Stimulated activated CD4-positive, alpha-beta T cell treated with anti-CD3 and anti-CD28 coated beads, Interleukin-4, amount 100 ng/mL, for 4 hours (primary cell): ENCODE measurements at regions not wholly inside any gene's neighbourhood (a gene's known extent, or its start where the extent isn't known, plus 50 kb on each side); places are given as distances from the start of the nearest gene placed in this dataset.

Experiments
- DNase-seq, 2 experiments: peaks; one replicate each; pipeline ENCODE4 v3.0.0-alpha.2; 2020

GRCh38 chr12:111194703-111195051 is 174.2 kb downstream of the PHETA1 start:
- DNase-seq, result no peak

- no peak for DNase-seq
Measured at GRCh38 chr12:111193977-111194702, 174.8 kb downstream of the PHETA1 start.

GRCh38 chr12:111193496-111193895 is 175.4 kb downstream of the PHETA1 start:
- no peak for DNase-seq

- no peak for DNase-seq
Measured at GRCh38 chr12:111193067-111193466, 175.8 kb downstream of the PHETA1 start.

- no peak for DNase-seq
Measured at GRCh38 chr12:111192647-111193046, 176.2 kb downstream of the PHETA1 start.

GRCh38 chr12:111190741-111191526 is 178.0 kb downstream of the PHETA1 start:
- no peak for DNase-seq

- DNase-seq, result no peak
Measured at GRCh38 chr12:111189792-111190191, 179.1 kb downstream of the PHETA1 start.

- DNase-seq, result no peak
Measured at GRCh38 chr12:111188436-111188835, 180.5 kb downstream of the PHETA1 start.

- DNase-seq, result no peak
Measured at GRCh38 chr12:111186347-111186746, 182.5 kb downstream of the PHETA1 start.

GRCh38 chr12:111185889-111186227 is 183.0 kb downstream of the PHETA1 start:
- no peak for DNase-seq

- DNase-seq, result no peak
Measured at GRCh38 chr12:111185206-111185888, 183.5 kb downstream of the PHETA1 start.

GRCh38 chr12:111184161-111184560 is 184.7 kb downstream of the PHETA1 start:
- DNase-seq, result no peak

GRCh38 chr12:111183094-111183493 is 185.8 kb downstream of the PHETA1 start:
- DNase-seq, result no peak

- no peak for DNase-seq
Measured at GRCh38 chr12:111182382-111182781, 186.5 kb downstream of the PHETA1 start.

- DNase-seq, result no peak
Measured at GRCh38 chr12:111181143-111181726, 187.7 kb downstream of the PHETA1 start.

- no peak for DNase-seq
Measured at GRCh38 chr12:111180426-111181142, 188.3 kb downstream of the PHETA1 start.

GRCh38 chr12:111178181-111179081 is 190.5 kb downstream of the PHETA1 start:
- DNase-seq, result no peak

- DNase-seq, result no peak
Measured at GRCh38 chr12:111175396-111176094, 193.3 kb downstream of the PHETA1 start.

- no peak for DNase-seq
Measured at GRCh38 chr12:111174961-111175345, 193.9 kb downstream of the PHETA1 start.

- no peak for DNase-seq
Measured at GRCh38 chr12:111174251-111174960, 194.5 kb downstream of the PHETA1 start.

GRCh38 chr12:111173836-111174235 is 195.1 kb downstream of the PHETA1 start:
- DNase-seq, result no peak
